H9 (cell line): ENCODE measurements at regions not wholly inside any gene's neighbourhood (a gene's known extent, or its start where the extent isn't known, plus 50 kb on each side); places are given as distances from the start of the nearest gene placed in this dataset.

Experiments
- DNase-seq: peaks from one replicate; pipeline ENCODE4 v3.0.0-alpha.2; 2017
- H2AFZ ChIP-seq: one replicate; pipeline ENCODE4 v1.6.1; 2013; ENCODE audit warnings: mild to moderate bottlenecking, low read length, control low read depth, moderate library complexity
- H2AK5ac ChIP-seq: 2 replicates; pipeline ENCODE4 v1.6.1; 2013; ENCODE audit warnings: low read length, control low read depth, mixed read lengths; ENCODE audit not compliant: insufficient read length
- H2BK120ac ChIP-seq: one replicate; pipeline ENCODE4 v1.6.1; 2013; ENCODE audit warnings: low read depth, mild to moderate bottlenecking, low read length, control low read depth, inconsistent platforms; ENCODE audit not compliant: poor library complexity, severe bottlenecking
- H2BK12ac ChIP-seq: 2 replicates; pipeline ENCODE4 v1.6.1; 2013; ENCODE audit warnings: low read length, control low read depth, mixed read lengths, low read depth; ENCODE audit not compliant: insufficient read length
- H2BK15ac ChIP-seq: 2 replicates; pipeline ENCODE4 v1.6.1; 2013; ENCODE audit warnings: low read depth, low read length, control low read depth
- H2BK20ac ChIP-seq: one replicate; pipeline ENCODE4 v1.6.1; 2013; ENCODE audit warnings: low read depth, mild to moderate bottlenecking, low read length, control low read depth, inconsistent platforms; ENCODE audit not compliant: poor library complexity, severe bottlenecking
- H2BK5ac ChIP-seq: 2 replicates; pipeline ENCODE4 v1.6.1; 2013; ENCODE audit warnings: low read length, control low read depth, mixed read lengths; ENCODE audit not compliant: insufficient read length
- H3K14ac ChIP-seq: 2 replicates; pipeline ENCODE4 v1.6.1; 2013; ENCODE audit warnings: low read length, control low read depth; ENCODE audit not compliant: insufficient read depth
- H3K18ac ChIP-seq: 2 replicates; pipeline ENCODE4 v1.6.1; 2013; ENCODE audit warnings: low read depth, mild to moderate bottlenecking, mixed read lengths, low read length, control low read depth; ENCODE audit not compliant: insufficient read length
- H3K23ac ChIP-seq: 2 replicates; pipeline ENCODE4 v1.6.1; 2013; ENCODE audit warnings: low read length, control low read depth, mixed read lengths, low read depth; ENCODE audit not compliant: insufficient read length
- H3K23me2 ChIP-seq: 2 replicates; pipeline ENCODE4 v1.6.1; 2013; ENCODE audit warnings: low read depth, mild to moderate bottlenecking, mixed read lengths, low read length, control low read depth; ENCODE audit not compliant: insufficient read length, poor library complexity, severe bottlenecking
- H3K27ac ChIP-seq: 2 replicates; pipeline ENCODE4 v1.5.1; 2013; ENCODE audit warnings: low read length, control low read depth, mixed read lengths, low read depth; ENCODE audit not compliant: insufficient read length
- H3K27me3 ChIP-seq: 2 replicates; pipeline ENCODE4 v1.6.1; 2013; ENCODE audit warnings: low read length, control low read depth, inconsistent platforms; ENCODE audit not compliant: insufficient read depth
- H3K4ac ChIP-seq: 2 replicates; pipeline ENCODE4 v1.6.1; 2013; ENCODE audit warnings: low read depth, mild to moderate bottlenecking, control low read depth, inconsistent platforms, low read length, moderate library complexity
- H3K4me1 ChIP-seq: 2 replicates; pipeline ENCODE4 v1.6.1; 2013; ENCODE audit warnings: low read length, control low read depth, inconsistent platforms; ENCODE audit not compliant: insufficient read depth
- H3K4me2 ChIP-seq: 2 replicates; pipeline ENCODE4 v1.6.1; 2013; ENCODE audit warnings: low read length, control low read depth, mixed read lengths; ENCODE audit not compliant: insufficient read length, insufficient read depth
- H3K56ac ChIP-seq: 2 replicates; pipeline ENCODE4 v1.6.1; 2013; ENCODE audit warnings: low read depth, mild to moderate bottlenecking, mixed read lengths, low read length, control low read depth; ENCODE audit not compliant: insufficient read length
- H3K79me1 ChIP-seq: 2 replicates; pipeline ENCODE4 v1.6.1; 2013; ENCODE audit warnings: low read depth, mild to moderate bottlenecking, moderate library complexity, low read length, control low read depth, inconsistent platforms; ENCODE audit not compliant: insufficient read depth, poor library complexity, severe bottlenecking
- H3K79me2 ChIP-seq: 2 replicates; pipeline ENCODE4 v1.6.1; 2013; ENCODE audit warnings: low read length, control low read depth, inconsistent platforms; ENCODE audit not compliant: insufficient read depth
- H3K9ac ChIP-seq: 2 replicates; pipeline ENCODE4 v1.6.1; 2013; ENCODE audit warnings: low read length, control low read depth, mixed read lengths; ENCODE audit not compliant: insufficient read length; ENCODE audit errors: extremely low read depth
- H3K9me3 ChIP-seq: one replicate; pipeline ENCODE4 v1.6.1; 2013; ENCODE audit warnings: low read depth, low read length, inconsistent platforms; ENCODE audit not compliant: control insufficient read depth
- H3T11ph ChIP-seq: one replicate; pipeline ENCODE4 v1.6.1; 2013; ENCODE audit warnings: mild to moderate bottlenecking, low read length, control low read depth, inconsistent platforms
- H4K20me1 ChIP-seq: one replicate; pipeline ENCODE4 v1.6.1; 2013; ENCODE audit not compliant: control insufficient read depth, insufficient read length, insufficient read depth
- H4K5ac ChIP-seq: 2 replicates; pipeline ENCODE4 v1.6.1; 2013; ENCODE audit warnings: low read depth, mild to moderate bottlenecking, mixed read lengths, low read length, control low read depth; ENCODE audit not compliant: insufficient read length
- H4K8ac ChIP-seq: replicated peaks from 2 replicates; pipeline ENCODE4 v1.6.1; 2013; ENCODE audit warnings: low read length, control low read depth, mixed read lengths, low read depth; ENCODE audit not compliant: insufficient read length
- H4K91ac ChIP-seq: 2 replicates; pipeline ENCODE4 v1.6.1; 2013; ENCODE audit warnings: low read depth, mild to moderate bottlenecking, moderate library complexity, mixed read lengths, low read length, control low read depth; ENCODE audit not compliant: insufficient read length
- H3K27ac Mint-ChIP-seq, 3 experiments: 2 replicates in 2 of 3; 3 replicates in 1 of 3; pipeline ENCODE4 v1.8.0; 2020 to 2021; ENCODE audit warnings: mixed read lengths in 3 of 3, mild to moderate bottlenecking in 1 of 3, moderate library complexity in 1 of 3
- H3K27me3 Mint-ChIP-seq: 2 replicates; pipeline ENCODE4 v1.8.0; 2021; ENCODE audit warnings: low read depth, mild to moderate bottlenecking, moderate library complexity, mixed read lengths
- H3K36me3 Mint-ChIP-seq, 3 experiments: 2 replicates in 2 of 3; 3 replicates in 1 of 3; pipeline ENCODE4 v1.8.0; 2020 to 2021; ENCODE audit warnings: low read depth in 3 of 3, mixed read lengths in 3 of 3; ENCODE audit not compliant: insufficient read depth in 1 of 3
- H3K4me1 Mint-ChIP-seq, 2 experiments: 2 replicates each; pipeline ENCODE4 v1.8.0; 2020; ENCODE audit warnings: mixed read lengths in 2 of 2
- H3K4me3 Mint-ChIP-seq, 2 experiments: 2 replicates in 1 of 2; 3 replicates in 1 of 2; pipeline ENCODE4 v1.8.0; 2020 to 2021; ENCODE audit warnings: mild to moderate bottlenecking in 2 of 2, mixed read lengths in 2 of 2, moderate library complexity in 1 of 2
- H3K9me3 Mint-ChIP-seq, 2 experiments: 2 replicates in 1 of 2; 3 replicates in 1 of 2; pipeline ENCODE4 v1.8.0; 2020; ENCODE audit warnings: mild to moderate bottlenecking in 2 of 2, mixed read lengths in 2 of 2, moderate library complexity in 1 of 2
- CTCF ChIP-seq: fragments of 200-600 bp; sonication (generic); conservative IDR thresholded peaks from 3 replicates; pipeline ENCODE4 v1.8.0; 2021; ENCODE audit warnings: antibody characterized with exemption, mild to moderate bottlenecking
- WGBS: extraction: QIAGEN DNeasy Blood & Tissue Kit; methylation state at CpG from one replicate; pipeline ENCODE4 v1.1.7; 2013; ENCODE audit warnings: missing lambda C conversion rate, low lambda C conversion rate, mixed read lengths; ENCODE audit not compliant: insufficient read length; ENCODE audit errors: extremely low coverage; 5-methylcytosine and 5-hydroxymethylcytosine counted together

DNA sequence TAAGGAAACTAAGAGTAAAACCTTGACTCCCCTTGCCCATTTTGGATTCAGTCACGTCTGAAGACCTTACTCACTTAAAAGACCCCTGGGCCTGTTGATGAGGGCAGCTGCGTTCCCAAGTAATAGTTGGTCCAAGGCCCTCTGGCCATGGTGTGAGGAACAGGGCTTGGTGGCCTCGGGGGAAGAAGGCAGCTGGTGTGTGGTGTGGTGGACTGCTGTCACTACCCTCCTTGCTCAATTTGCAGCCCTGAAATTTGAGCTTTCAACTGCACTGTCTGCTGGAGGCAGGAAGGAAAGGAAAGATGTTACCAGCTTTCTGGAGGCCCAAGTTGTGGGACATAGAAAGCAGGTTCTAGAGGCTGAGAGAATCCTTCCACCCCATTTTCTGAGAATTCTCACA, 128.2 kb downstream of the SLC38A6 start:
- Histone ChIP-seq H4K20me1 (no peaks in the 10 kb centered on the region), H3K9me3 (peaks cover 9% of the 10 kb centered on the region), H3K23ac (no peak overlapping the region), H3K4ac (no peak overlapping the region), H3K56ac (no peak overlapping the region), H2BK120ac (no peak overlapping the region), H4K91ac (no peak overlapping the region), H2BK20ac (no peak overlapping the region), H3K18ac (no peak overlapping the region), H2BK12ac (no peak overlapping the region), H3T11ph (no peak overlapping the region), H4K5ac (no peak overlapping the region), H3K14ac (no peak overlapping the region), H3K9ac (no peak overlapping the region), H2AK5ac (no peak overlapping the region), H3K4me1 (peaks cover 6% of the 10 kb centered on the region; the same call in 1 of the 2 replicates), H3K79me2 (no peaks in the 10 kb centered on the region), H3K79me1 (no peaks in the 10 kb centered on the region), H3K27me3 (no peaks in the 10 kb centered on the region), H2BK15ac (no peak overlapping the region), H2AFZ (no peak overlapping the region), H2BK5ac (no peak overlapping the region), H3K27ac (no peak overlapping the region), H4K8ac (no peak overlapping the region), H3K4me2 (no peak overlapping the region), H3K23me2 (no peaks in the 10 kb centered on the region)
- Mint-ChIP-seq H3K4me3 (no peak overlapping the region), H3K36me3 (peaks cover 11 to 24% (median 16%) of the 10 kb centered on the region in 3 experiments), H3K9me3 (peaks cover 10 to 24% of the 10 kb centered on the region in 2 experiments), H3K27ac (peak overlapping the region in 1 of 3 experiments; percentile 56; a peak in 2 of 7 replicates), H3K4me1 (peaks cover 38 to 41% of the 10 kb centered on the region in 2 experiments), H3K27me3 (peaks cover 3% of the 10 kb centered on the region; the same call in 1 of the 2 replicates)
- DNase-seq = peak; percentile 18
- no CpG with 5 or more reads among the region's 3 CpGs for WGBS
- TF ChIP-seq CTCF = no peak
